K562 (cell line): ENCODE measurements at regions not wholly inside any gene's neighbourhood (a gene's known extent, or its start where the extent isn't known, plus 50 kb on each side); places are given as distances from the start of the nearest gene placed in this dataset.
A peak's percentile ranks its signal among the peaks of the same experiment; 100 is the strongest.

ENCODE experiments used
- ATAC-seq: fragments of 200-7000 bp; cut with Tn5 transposase; 3 replicates; pipeline ENCODE4 v1.9.1; 2020; ENCODE audit warnings: moderate library complexity
- BruUV-seq: library from RNA; stranded (reverse); fragments of 400-500 nt; replicated peaks from 2 replicates; lab custom pipeline; 2021; lab: Mats Ljungman, UMichigan
- CTCF ChIA-PET: fragments of 300-600 bp; formaldehyde crosslinking; extraction: SDS; loops from one replicate; lab custom pipeline; 2021; ENCODE audit warnings: low intra/inter-chr PET ratio; lab: Yijun Ruan, JAX
- POLR2A ChIA-PET: fragments of 300-600, 350-650 bp; sonication (Branson Sonifier 250); formaldehyde crosslinking; extraction: SDS; loops from one replicate; lab custom pipeline; 2021; ENCODE audit warnings: antibody characterized with exemption, inconsistent platforms; lab: Yijun Ruan, JAX
- DNase-seq, 4 experiments: peaks; one replicate each; pipeline versions ENCODE4 v3.0.0 to v3.0.0-alpha.2; 2011 to 2018; ENCODE audit warnings: low spot score in 3 of 4, mixed read lengths in 3 of 4; ENCODE audit errors: extremely low read depth in 1 of 4
- FAIRE-seq: peaks from 2 replicates; lab custom pipeline; 2011; peaks lifted over from hg19 to GRCh38; lab: Jason Lieb, UNC
- H2AFZ ChIP-seq: 2 replicates; pipeline ENCODE4 v1.6.0; 2011; ENCODE audit warnings: low read depth, low read length, control low read depth, inconsistent platforms
- H3K27ac ChIP-seq: fragments of 200-600 bp; 3 replicates; pipeline ENCODE4 v1.8.0; 2011; ENCODE audit warnings: low read depth, mild to moderate bottlenecking, control low read depth, inconsistent platforms, low read length, moderate library complexity, mixed read lengths; ENCODE audit errors: extremely low read depth
- H3K27me3 ChIP-seq, 2 experiments: fragments of 300-600 bp in 1 of 2; 2 replicates in 1 of 2; 3 replicates in 1 of 2; pipeline versions ENCODE4 v1.6.0 to v1.8.0; 2011; ENCODE audit warnings: inconsistent platforms in 2 of 2, low read length in 2 of 2, mild to moderate bottlenecking in 1 of 2, mixed read lengths in 1 of 2, moderate library complexity in 1 of 2; ENCODE audit not compliant: control insufficient read depth in 2 of 2, insufficient read depth in 2 of 2
- H3K36me3 ChIP-seq: fragments of 300-600 bp; 3 replicates; pipeline ENCODE4 v1.8.0; 2011; ENCODE audit warnings: mild to moderate bottlenecking, low read length, inconsistent platforms; ENCODE audit not compliant: control insufficient read depth, insufficient read depth
- H3K4me1 ChIP-seq, 2 experiments: fragments of 200-600 bp in 1 of 2; replicated peaks in 1 of 2; 2 replicates in 1 of 2; 3 replicates in 1 of 2; pipeline versions ENCODE4 v1.5.1 to v1.8.0; 2011; ENCODE audit warnings: inconsistent platforms in 2 of 2, low read length in 2 of 2, mild to moderate bottlenecking in 1 of 2, mixed read lengths in 1 of 2, moderate library complexity in 1 of 2; ENCODE audit not compliant: control insufficient read depth in 2 of 2, insufficient read depth in 2 of 2
- H3K4me2 ChIP-seq: 2 replicates; pipeline ENCODE4 v1.6.1; 2011; ENCODE audit warnings: low read length, control low read depth, inconsistent platforms, mixed read lengths; ENCODE audit not compliant: insufficient read depth
- H3K4me3 ChIP-seq: fragments of 200-600 bp; sonication (generic), shearing (Covaris generic); 2 replicates; pipeline ENCODE4 v1.5.1; 2016; ENCODE audit warnings: control low read depth, inconsistent platforms
- H3K79me2 ChIP-seq: fragments of 200-600 bp; 3 replicates; pipeline ENCODE4 v1.8.0; 2011; ENCODE audit warnings: low read length, inconsistent platforms; ENCODE audit not compliant: control insufficient read depth, insufficient read depth
- H3K9ac ChIP-seq, 2 experiments: 2 replicates each; pipeline versions ENCODE4 v1.6.0 to v1.6.1; 2011; ENCODE audit warnings: low read depth in 2 of 2, low read length in 2 of 2, control low read depth in 1 of 2, inconsistent platforms in 1 of 2, mild to moderate bottlenecking in 1 of 2, mixed read lengths in 1 of 2; ENCODE audit not compliant: insufficient read depth in 1 of 2
- H3K9me1 ChIP-seq: one replicate; pipeline ENCODE4 v1.6.0; 2011; ENCODE audit warnings: inconsistent platforms, mild to moderate bottlenecking, low read length, moderate library complexity; ENCODE audit not compliant: control insufficient read depth, insufficient read depth
- H3K9me3 ChIP-seq: replicated peaks from 2 replicates; pipeline ENCODE4 v1.5.1; 2011; ENCODE audit warnings: low read depth, low read length, inconsistent platforms; ENCODE audit not compliant: control insufficient read depth, insufficient read depth
- H4K20me1 ChIP-seq: replicated peaks from 2 replicates; pipeline ENCODE4 v1.6.1; 2011; ENCODE audit warnings: low read length, inconsistent platforms, mixed read lengths; ENCODE audit not compliant: control insufficient read depth, insufficient read depth
- NR4A1 ChIP-seq, 2 experiments: fragments of 250-450 bp in 1 of 2; fragments of 450-650 bp in 1 of 2; sonication (Bioruptor Pico) in 1 of 2; IDR thresholded peaks; 2 replicates each; pipeline versions ENCODE4 v1.4.0 to v1.6.1; 2016 to 2020; ENCODE audit warnings: mild to moderate bottlenecking in 2 of 2, missing compliant biosample characterization in 1 of 2, missing genetic modification characterization in 1 of 2, moderate library complexity in 1 of 2
- POLR2AphosphoS2 ChIP-seq: IDR thresholded peaks from 2 replicates; pipeline ENCODE4 v1.6.1; 2012; ENCODE audit warnings: low read length, improper control_type of control experiment
- SOX6 ChIP-seq: fragments of 450-650 bp; IDR thresholded peaks from 2 replicates; pipeline ENCODE4 v1.6.1; 2014; ENCODE audit warnings: mild to moderate bottlenecking
- THAP12 ChIP-seq: fragments of 250-450 bp; sonication (Bioruptor Pico); IDR thresholded peaks from 2 replicates; pipeline ENCODE4 v1.9.0; 2021; ENCODE audit warnings: mild to moderate bottlenecking, inconsistent platforms
- ZNF165 ChIP-seq: fragments of 250-450 bp; sonication (Bioruptor Pico); IDR thresholded peaks from 2 replicates; pipeline ENCODE4 v1.4.0; 2020; ENCODE audit warnings: borderline replicate concordance
- ZNF589 ChIP-seq: fragments of 200-800 bp; sonication (Bioruptor generic); IDR thresholded peaks from 2 replicates; pipeline ENCODE4 v1.6.1; 2016; ENCODE audit warnings: low read depth, missing genetic modification characterization, missing compliant biosample characterization
- WGBS: fragments of 100-300 bp; shearing (Covaris generic); methylation state at CpG from one replicate; pipeline ENCODE4 v1.1.6; 2016; ENCODE audit warnings: low coverage, mixed read lengths; ENCODE audit not compliant: insufficient coverage; ENCODE audit errors: missing lambda C conversion rate; 5-methylcytosine and 5-hydroxymethylcytosine counted together
- in situ Hi-C: fragments of 300-500 bp; cut with MboI; formaldehyde crosslinking; loops from 4 replicates; pipeline ENCODE4 v1.15.0; 2018; ENCODE audit warnings: inconsistent platforms, mixed read lengths
- intact Hi-C: fragments of 100-400 bp; cut with micrococcal nuclease; formaldehyde crosslinking; loops from 2 replicates; pipeline ENCODE4 v1.14.2; 2022

GRCh38 chr5:67957374-67957773 is 258.2 kb upstream of the PIK3R1 start (continued):
- no peak for TF ChIP-seq NR4A1 (CRISPR knock-in tag; IDR thresholded peaks at IDR 0.05)
- TF ChIP-seq NR4A1 (tag; IDR thresholded peaks at IDR 0.05), result peak; percentile 68; the same call in 1 of the 2 replicates
- TF ChIP-seq ZNF589, result peak; percentile 55; the same call in 1 of the 2 replicates
- TF ChIP-seq SOX6, result peak; percentile 16; the same call in 1 of the 2 replicates

- intact Hi-C loops, result no loop called here
Measured at GRCh38 chr5:67954351-67954750, 261.2 kb upstream of the PIK3R1 start.

More at GRCh38 chr5:67954351-67954750, 261.2 kb upstream of the PIK3R1 start:
- no TSS peak for BruUV-seq
- Histone ChIP-seq H3K9me3 (no peaks in the 10 kb centered on the region), H3K9me1 (no peaks in the 10 kb centered on the region), H4K20me1 (no peaks in the 10 kb centered on the region), H3K79me2 (no peaks in the 10 kb centered on the region), H3K27ac (no peak overlapping the region), H2AFZ (no peak overlapping the region), H3K9ac (no peak overlapping the region)
- WGBS, result 0% methylated on average over 2 of the region's 2 CpGs
- no peak for FAIRE-seq
- POLR2A ChIA-PET, result interaction anchor here (0.9 kb wide), 1 partner anchor 43 kb away, joined by 3 read pairs; no protein-coding TSS in a partner anchor
- no peak for ATAC-seq
- no peak for DNase-seq
- in situ Hi-C loops, result no loop called here
- TF ChIP-seq THAP12 (CRISPR knock-in tag) (no peak), ZNF165 (CRISPR knock-in tag) (no peak), POLR2AphosphoS2 (no peak)
- TF ChIP-seq, all 486 proteins: peak for 0
- Histone ChIP-seq H3K4me3 (no peak overlapping the region), H3K4me1 (no peaks in the 10 kb centered on the region; a peak in 1 of 5 replicates), H3K27me3 (no peaks in the 10 kb centered on the region; a peak in 1 of 5 replicates), H3K36me3 (no peaks in the 10 kb centered on the region), H3K4me2 (no peak overlapping the region)
- CTCF ChIA-PET, result no interaction called here
